ENCODE measurements at regions not wholly inside any gene's neighbourhood (a gene's known extent, or its start where the extent isn't known, plus 50 kb on each side); places are given as distances from the start of the nearest gene placed in this dataset.

DNA sequence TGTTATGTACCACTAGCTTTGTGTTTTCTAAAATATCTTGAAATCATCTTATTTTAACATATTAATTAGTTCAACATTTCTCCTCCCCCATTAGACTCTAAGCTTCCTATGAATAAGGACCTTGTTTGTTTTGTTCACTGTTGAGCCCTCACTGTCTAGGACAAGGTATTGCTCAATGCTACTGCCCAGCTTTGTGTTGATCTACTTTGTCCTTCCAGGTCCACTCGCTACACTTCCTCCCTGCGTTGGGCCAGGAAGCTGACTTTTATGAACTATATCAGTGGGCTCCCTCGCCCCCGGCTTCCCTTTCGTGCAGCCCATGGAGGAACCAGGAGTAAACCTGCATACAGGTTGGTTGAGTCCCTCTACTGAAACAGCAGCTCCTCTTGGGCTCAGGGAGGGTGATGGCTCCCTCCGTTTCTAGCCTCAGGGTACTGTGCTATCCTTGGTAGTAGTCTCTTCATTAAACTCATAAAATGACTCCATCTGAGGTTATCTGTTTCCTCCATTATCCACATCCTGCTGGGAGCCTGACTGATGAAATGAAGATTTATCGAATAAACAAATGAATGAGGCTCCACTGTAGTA is 272.5 kb downstream of the CLIC5 start:
- intact Hi-C loops (cut with DNase I; ENCODE audit: low total_unique reads) = no loop called here
- H3K27me3 ChIP-seq (replicated peaks in 1 of 7) = no peaks in the 10 kb centered on the region
- no peak overlapping the region for H3K27ac ChIP-seq
- no peak overlapping the region for H3K4me3 ChIP-seq
- H3K36me3 ChIP-seq = no peaks in the 10 kb centered on the region
- peaks cover 0 to 16% (median 9%) of the 10 kb centered on the region in 8 donors for H3K9me3 ChIP-seq
- WGBS, 5 donors = 50 to 80% (median 65%) methylated on average over 7 of the region's 7 CpGs
- peaks cover 0 to 27% (median 12%) of the 10 kb centered on the region in 6 donors for H3K4me1 ChIP-seq
- TF ChIP-seq, protein P1, sequence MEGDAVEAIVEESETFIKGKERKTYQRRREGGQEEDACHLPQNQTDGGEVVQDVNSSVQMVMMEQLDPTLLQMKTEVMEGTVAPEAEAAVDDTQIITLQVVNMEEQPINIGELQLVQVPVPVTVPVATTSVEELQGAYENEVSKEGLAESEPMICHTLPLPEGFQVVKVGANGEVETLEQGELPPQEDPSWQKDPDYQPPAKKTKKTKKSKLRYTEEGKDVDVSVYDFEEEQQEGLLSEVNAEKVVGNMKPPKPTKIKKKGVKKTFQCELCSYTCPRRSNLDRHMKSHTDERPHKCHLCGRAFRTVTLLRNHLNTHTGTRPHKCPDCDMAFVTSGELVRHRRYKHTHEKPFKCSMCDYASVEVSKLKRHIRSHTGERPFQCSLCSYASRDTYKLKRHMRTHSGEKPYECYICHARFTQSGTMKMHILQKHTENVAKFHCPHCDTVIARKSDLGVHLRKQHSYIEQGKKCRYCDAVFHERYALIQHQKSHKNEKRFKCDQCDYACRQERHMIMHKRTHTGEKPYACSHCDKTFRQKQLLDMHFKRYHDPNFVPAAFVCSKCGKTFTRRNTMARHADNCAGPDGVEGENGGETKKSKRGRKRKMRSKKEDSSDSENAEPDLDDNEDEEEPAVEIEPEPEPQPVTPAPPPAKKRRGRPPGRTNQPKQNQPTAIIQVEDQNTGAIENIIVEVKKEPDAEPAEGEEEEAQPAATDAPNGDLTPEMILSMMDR (IDR thresholded peaks at IDR 0.05 in 8 of 11, conservative IDR thresholded peaks at IDR 0.05 in 3 of 11) = no peak
- TF ChIP-seq POLR2AphosphoS5 (IDR thresholded peaks at IDR 0.05) = no peak
- TF ChIP-seq POLR2A (IDR thresholded peaks at IDR 0.05) = no peak
- no peak for DNase-seq

DNA sequence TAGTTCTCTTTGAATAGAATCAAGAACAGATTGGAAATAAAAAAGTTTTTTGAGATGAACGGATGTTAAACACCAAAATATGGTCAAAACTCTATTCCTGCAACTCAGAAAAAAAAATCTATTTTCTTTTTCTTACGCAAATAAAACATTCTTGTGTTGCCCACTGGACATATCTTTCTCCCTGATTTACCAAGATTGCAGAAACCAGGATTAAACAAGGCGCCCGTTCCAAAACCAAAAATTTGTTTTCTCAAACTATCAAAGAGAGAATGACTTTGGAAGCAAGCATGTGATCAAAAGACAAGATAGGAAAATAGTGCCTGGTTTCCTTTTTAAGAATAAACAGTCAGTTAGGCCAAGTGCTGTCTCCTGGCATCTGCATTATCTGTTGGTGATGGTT is 273.1 kb downstream of the CLIC5 start:
- intact Hi-C loops (cut with DNase I; ENCODE audit: low total_unique reads) = no loop called here
- no peak overlapping the region for H3K4me3 ChIP-seq
- no peak for DNase-seq
- H3K27me3 ChIP-seq (replicated peaks in 1 of 7) = no peaks in the 10 kb centered on the region
- H3K36me3 ChIP-seq = no peaks in the 10 kb centered on the region
- 65 to 94% (median 81%) methylated on average over 4 of the region's 4 CpGs for WGBS, 5 donors
- TF ChIP-seq, protein P1 (IDR thresholded peaks at IDR 0.05 in 8 of 11, conservative IDR thresholded peaks at IDR 0.05 in 3 of 11) = no peak
- TF ChIP-seq POLR2AphosphoS5 (IDR thresholded peaks at IDR 0.05) = no peak
- TF ChIP-seq POLR2A (IDR thresholded peaks at IDR 0.05) = no peak
- H3K9me3 ChIP-seq = peaks cover 0 to 10% (median 4%) of the 10 kb centered on the region in 8 donors
- no peak overlapping the region for H3K27ac ChIP-seq
- H3K4me1 ChIP-seq = peaks cover 0 to 33% (median 14%) of the 10 kb centered on the region in 6 donors

DNA sequence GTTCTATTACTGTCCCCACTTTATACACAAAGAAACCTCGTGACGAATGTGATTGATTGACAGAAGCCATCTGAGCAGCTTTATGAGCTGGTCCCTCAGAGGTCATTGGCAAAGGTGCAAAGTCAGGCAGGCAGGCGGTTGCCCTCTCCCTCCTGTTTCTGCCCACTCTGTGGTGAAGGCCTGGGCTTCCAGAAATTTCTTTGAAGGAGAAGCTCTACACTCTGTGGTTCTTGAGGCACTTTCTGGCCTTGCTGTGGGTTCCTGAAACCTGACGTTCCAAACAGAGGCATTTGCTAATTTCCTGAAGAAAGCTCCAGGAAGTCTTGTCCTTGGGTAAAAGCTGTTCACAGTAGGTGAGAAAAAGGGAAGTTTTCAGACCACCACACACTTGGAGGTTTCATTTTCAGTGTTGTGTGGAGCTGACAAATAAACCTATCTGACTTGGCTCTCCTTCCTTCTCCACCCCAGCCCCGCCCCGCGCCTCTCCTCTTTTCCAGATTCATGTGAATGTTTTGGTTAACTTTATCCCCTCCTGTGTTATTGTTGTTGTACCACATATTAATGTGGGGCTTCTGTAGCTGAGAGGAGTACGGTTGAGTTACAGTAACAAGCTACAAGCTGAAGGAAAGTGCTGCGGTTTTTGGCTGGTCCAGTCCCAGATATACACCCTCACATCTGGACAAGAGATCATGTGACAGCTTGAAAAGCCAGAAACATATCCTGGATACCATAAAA is 274.1 kb downstream of the CLIC5 start:
- TF ChIP-seq POLR2A (IDR thresholded peaks at IDR 0.05) (no peak), POLR2AphosphoS5 (IDR thresholded peaks at IDR 0.05) (no peak)
- TF ChIP-seq, protein P1 (IDR thresholded peaks at IDR 0.05 in 8 of 11, conservative IDR thresholded peaks at IDR 0.05 in 3 of 11) = no peak
- DNase-seq = no peak
- peak overlapping the region in 3 of 8 donors; percentile 35 to 64 (median 51) for H3K27ac ChIP-seq
- H3K27me3 ChIP-seq (replicated peaks in 1 of 7) = no peaks in the 10 kb centered on the region
- 21 to 30% (median 26%) methylated on average over 9 of the region's 9 CpGs for WGBS, 5 donors
- no peak overlapping the region for H3K4me3 ChIP-seq
- peaks cover 0 to 37% (median 14%) of the 10 kb centered on the region in 6 donors for H3K4me1 ChIP-seq
- no peaks in the 10 kb centered on the region for H3K36me3 ChIP-seq
- intact Hi-C loops (cut with DNase I; ENCODE audit: low total_unique reads) = no loop called here
- H3K9me3 ChIP-seq = peaks cover 0 to under 1% (median 0%) of the 10 kb centered on the region in 8 donors

DNA sequence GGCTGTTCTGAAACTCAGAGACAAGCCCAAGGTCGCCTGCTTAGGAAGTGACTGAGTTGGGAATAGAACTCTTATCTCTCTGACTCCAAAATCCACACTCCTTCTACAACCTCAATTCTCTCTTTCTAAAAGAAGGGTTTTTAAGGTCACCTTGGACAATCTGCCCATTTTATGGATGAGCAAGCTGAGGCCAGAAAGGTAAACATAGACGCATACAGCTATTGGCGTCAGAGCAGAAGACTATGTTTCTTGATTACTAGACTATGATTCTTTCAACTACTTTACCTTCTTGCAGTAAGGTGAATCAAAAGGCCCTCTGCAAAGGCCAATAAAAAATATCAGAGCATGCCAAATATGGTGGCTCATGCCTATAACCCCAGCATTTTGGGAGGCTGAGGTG is 276.6 kb downstream of the CLIC5 start:
- WGBS, 5 donors = 95 to 100% (median 97%) methylated on average over 3 of the region's 3 CpGs
- H3K4me3 ChIP-seq = no peak overlapping the region
- intact Hi-C loops (cut with DNase I; ENCODE audit: low total_unique reads) = no loop called here
- no peaks in the 10 kb centered on the region for H3K36me3 ChIP-seq
- H3K27ac ChIP-seq = no peak overlapping the region
- DNase-seq = no peak
- peaks cover 0 to 37% (median 14%) of the 10 kb centered on the region in 6 donors for H3K4me1 ChIP-seq
- H3K27me3 ChIP-seq (replicated peaks in 1 of 7) = no peaks in the 10 kb centered on the region
- H3K9me3 ChIP-seq = no peaks in the 10 kb centered on the region
- TF ChIP-seq, protein P1 (IDR thresholded peaks at IDR 0.05 in 8 of 11, conservative IDR thresholded peaks at IDR 0.05 in 3 of 11) = no peak
- TF ChIP-seq POLR2A (IDR thresholded peaks at IDR 0.05) (no peak), POLR2AphosphoS5 (IDR thresholded peaks at IDR 0.05) (no peak)
